ENCODE measurements at regions not wholly inside any gene's neighbourhood (a gene's known extent, or its start where the extent isn't known, plus 50 kb on each side); places are given as distances from the start of the nearest gene placed in this dataset.
"Not testable (repeated sequence)": the region's sequence is repeated elsewhere in the genome, so short reads cannot be mapped to it uniquely, and the experiment has no call there.

DNA sequence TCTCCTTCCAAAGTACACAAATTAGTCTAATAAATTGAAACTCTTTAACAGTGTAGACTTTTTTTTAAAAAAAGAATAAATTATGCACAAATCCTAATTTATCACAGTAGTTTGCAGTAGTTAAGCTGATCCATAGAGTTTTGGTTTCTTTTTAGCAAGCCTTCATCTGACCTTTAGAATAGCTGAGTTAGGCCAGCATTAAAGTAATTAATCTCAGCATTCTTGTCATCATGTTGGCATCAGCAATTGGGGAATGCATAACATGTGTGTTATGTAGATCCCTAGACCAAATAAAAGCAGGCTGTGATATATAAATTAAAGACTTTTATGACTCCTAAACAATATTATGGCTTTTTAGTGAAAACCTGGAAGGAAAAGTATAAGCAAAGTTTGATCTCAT lies 426.5 kb upstream of the PABPC4L start:
- Histone ChIP-seq H3K27me3 (replicated peaks; ENCODE audit: insufficient read depth) (no peaks in the 10 kb centered on the region), H3K36me3 (no peaks in the 10 kb centered on the region), H3K27ac (no peak overlapping the region), H3K4me3 (no peak overlapping the region), H3K4me1 (ENCODE audit: control insufficient read depth in 1 of 2, low read depth in 2 of 2) (peaks cover 3 to 15% of the 10 kb centered on the region in 2 donors), H3K9me3 (no peaks in the 10 kb centered on the region)
- TF ChIP-seq, protein P1, sequence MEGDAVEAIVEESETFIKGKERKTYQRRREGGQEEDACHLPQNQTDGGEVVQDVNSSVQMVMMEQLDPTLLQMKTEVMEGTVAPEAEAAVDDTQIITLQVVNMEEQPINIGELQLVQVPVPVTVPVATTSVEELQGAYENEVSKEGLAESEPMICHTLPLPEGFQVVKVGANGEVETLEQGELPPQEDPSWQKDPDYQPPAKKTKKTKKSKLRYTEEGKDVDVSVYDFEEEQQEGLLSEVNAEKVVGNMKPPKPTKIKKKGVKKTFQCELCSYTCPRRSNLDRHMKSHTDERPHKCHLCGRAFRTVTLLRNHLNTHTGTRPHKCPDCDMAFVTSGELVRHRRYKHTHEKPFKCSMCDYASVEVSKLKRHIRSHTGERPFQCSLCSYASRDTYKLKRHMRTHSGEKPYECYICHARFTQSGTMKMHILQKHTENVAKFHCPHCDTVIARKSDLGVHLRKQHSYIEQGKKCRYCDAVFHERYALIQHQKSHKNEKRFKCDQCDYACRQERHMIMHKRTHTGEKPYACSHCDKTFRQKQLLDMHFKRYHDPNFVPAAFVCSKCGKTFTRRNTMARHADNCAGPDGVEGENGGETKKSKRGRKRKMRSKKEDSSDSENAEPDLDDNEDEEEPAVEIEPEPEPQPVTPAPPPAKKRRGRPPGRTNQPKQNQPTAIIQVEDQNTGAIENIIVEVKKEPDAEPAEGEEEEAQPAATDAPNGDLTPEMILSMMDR (IDR thresholded peaks at IDR 0.05): no peak
- DNase-seq (ENCODE audit: low spot score) (no peak), ATAC-seq (ENCODE audit: insufficient number of reproducible peaks, low FRiP score, low read depth) (no peak)

DNA sequence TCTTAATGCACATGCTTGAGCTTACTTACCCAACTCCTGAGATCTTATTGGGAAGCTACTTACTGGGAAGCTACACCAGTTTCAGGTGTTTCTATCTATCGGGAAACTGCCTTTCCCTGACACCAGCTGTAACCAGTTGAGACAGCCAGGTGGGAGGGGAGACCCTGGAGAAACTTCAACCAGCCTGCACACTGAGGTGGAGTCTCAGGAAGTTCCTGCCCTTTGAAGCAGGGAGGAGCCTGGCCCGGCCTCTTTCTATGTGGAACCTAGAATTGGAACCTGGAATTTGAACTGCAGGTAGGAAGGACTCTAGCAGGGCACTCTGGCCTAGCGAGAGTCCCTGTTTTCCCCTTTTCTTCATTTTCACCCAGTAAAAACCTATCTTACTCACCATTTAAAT lies 425.8 kb upstream of the PABPC4L start:
- no peak overlapping the region for H3K27ac ChIP-seq
- no peaks in the 10 kb centered on the region for H3K27me3 ChIP-seq (replicated peaks; ENCODE audit: insufficient read depth)
- TF ChIP-seq, protein P1 (IDR thresholded peaks at IDR 0.05): no peak
- peaks cover 3 to 15% of the 10 kb centered on the region in 2 donors for H3K4me1 ChIP-seq (ENCODE audit: control insufficient read depth in 1 of 2, low read depth in 2 of 2)
- H3K4me3 ChIP-seq: no peak overlapping the region
- no peaks in the 10 kb centered on the region for H3K9me3 ChIP-seq
- ATAC-seq (ENCODE audit: insufficient number of reproducible peaks, low FRiP score, low read depth) (no peak), DNase-seq (ENCODE audit: low spot score) (no peak)
- H3K36me3 ChIP-seq: no peaks in the 10 kb centered on the region

DNA sequence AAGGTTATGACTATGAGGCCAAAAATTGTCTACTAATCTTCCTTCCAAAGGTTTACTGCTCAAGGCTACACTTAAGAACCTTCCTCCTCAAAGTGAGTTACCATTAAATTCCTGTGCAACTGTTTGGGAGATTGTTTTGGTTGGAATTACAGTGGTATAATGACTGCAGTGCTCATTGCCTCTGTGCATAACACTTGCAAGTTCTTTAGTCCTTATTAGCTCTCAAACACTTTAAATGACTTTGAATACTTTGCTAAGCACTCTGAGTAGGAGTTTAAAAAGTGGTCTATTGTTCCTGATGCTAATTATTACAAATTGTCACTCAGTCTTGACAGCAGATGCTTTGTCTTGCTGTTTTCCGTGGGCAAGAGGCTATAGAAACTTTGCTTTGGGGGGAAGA lies 422.8 kb upstream of the PABPC4L start:
- DNase-seq (ENCODE audit: low spot score): no peak
- TF ChIP-seq, protein P1 (IDR thresholded peaks at IDR 0.05): no peak
- Histone ChIP-seq H3K27me3 (replicated peaks; ENCODE audit: insufficient read depth) (no peaks in the 10 kb centered on the region), H3K27ac (no peak overlapping the region), H3K9me3 (no peaks in the 10 kb centered on the region), H3K36me3 (no peaks in the 10 kb centered on the region), H3K4me3 (no peak overlapping the region), H3K4me1 (ENCODE audit: control insufficient read depth in 1 of 2, low read depth in 2 of 2) (peaks cover 3 to 15% of the 10 kb centered on the region in 2 donors)
- no peak for ATAC-seq (ENCODE audit: insufficient number of reproducible peaks, low FRiP score, low read depth)

DNA sequence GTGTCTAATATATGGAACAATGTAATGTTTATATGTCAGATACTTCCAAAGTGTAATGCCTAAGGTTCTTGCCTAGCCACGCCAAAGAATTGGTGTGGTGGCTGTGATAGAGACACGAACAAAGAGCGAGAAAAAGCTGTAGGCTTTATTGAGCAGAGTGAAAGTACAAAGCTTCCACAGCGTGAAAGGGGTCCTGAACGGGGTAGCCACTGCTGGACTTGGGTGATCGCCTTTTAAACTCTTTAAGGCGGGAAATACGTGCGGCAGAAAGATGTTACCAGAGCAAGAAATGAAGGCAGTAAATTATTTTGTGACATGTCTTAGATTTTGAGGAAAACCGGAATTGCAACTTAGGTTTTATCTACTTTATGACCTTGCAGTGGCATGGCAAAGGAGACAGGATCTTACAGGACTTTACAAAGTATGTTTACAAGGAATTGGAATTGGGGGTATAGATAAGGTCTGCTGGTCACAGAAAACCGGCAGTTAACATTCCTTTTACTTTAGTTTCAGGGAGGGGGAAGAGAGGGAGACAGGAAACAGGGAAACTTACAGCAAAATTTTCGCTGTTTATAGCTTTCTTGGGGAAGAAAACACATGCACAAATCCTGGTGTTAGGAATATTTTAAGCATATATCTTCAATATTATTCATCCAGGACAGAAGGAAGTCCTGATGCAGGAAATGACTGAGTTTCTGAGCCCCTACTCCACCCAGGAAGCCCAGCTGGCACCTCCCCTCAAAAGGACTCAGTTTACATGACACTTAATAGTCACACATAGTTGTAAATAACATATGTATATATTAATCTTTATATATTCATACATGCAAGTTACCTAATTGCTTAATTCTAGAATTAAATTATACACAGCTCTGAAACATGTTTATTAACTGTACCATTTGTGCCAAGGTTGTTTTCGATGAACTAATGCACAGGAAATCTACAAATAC lies 421.3 kb upstream of the PABPC4L start:
- not testable (repeated sequence) for ATAC-seq (ENCODE audit: insufficient number of reproducible peaks, low FRiP score, low read depth); H3K27ac ChIP-seq; H3K27me3 ChIP-seq (replicated peaks; ENCODE audit: insufficient read depth); DNase-seq (ENCODE audit: low spot score); H3K9me3 ChIP-seq; H3K4me3 ChIP-seq; H3K36me3 ChIP-seq; H3K4me1 ChIP-seq (ENCODE audit: control insufficient read depth in 1 of 2, low read depth in 2 of 2)

DNA sequence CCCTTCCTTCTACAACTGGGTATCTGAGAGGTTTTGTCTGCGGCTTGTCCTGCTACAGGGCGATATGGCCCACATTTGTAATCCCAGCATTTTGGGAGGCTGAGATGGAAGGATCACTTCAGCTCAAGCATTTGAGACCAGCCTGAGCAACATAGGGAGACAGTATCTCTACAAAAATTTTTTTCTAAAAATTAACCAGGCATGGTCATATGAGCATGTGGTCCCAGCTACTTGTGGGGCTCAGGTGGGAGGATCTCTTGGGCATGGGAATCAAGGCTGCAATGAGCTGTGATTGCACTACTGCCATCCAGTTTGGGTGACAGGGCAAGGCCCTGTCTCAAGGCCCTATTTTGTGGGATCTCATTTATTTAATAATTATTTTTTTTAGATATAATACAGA lies 420.6 kb upstream of the PABPC4L start:
- Histone ChIP-seq H3K27me3 (replicated peaks; ENCODE audit: insufficient read depth) (no peaks in the 10 kb centered on the region), H3K36me3 (no peaks in the 10 kb centered on the region), H3K27ac (peak overlapping the region in 1 of 2 donors; percentile 34), H3K9me3 (no peaks in the 10 kb centered on the region), H3K4me3 (no peak overlapping the region), H3K4me1 (ENCODE audit: control insufficient read depth in 1 of 2, low read depth in 2 of 2) (no peaks in the 10 kb centered on the region)
- TF ChIP-seq, protein P1 (IDR thresholded peaks at IDR 0.05): no peak
- DNase-seq (ENCODE audit: low spot score): no peak
- no peak for ATAC-seq (ENCODE audit: insufficient number of reproducible peaks, low FRiP score, low read depth)

DNA sequence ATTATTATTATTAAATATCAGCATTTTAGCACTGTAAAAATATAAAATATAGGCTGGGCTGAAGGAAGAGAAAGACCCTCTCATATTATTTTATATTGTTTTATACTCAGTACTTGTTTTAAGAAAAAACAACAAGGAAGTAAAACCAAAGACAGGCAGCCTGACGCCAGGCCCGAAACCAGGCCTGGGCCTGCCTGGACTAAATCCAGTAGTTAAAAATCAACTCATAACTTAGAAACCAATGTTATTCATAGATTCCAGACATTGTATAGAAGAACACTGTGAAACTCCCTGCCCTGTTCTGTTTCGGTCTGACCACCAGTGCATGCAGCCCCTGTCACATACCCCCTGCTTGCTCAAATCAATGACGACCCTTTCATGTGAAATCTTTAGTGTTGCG lies 420.1 kb upstream of the PABPC4L start:
- peak overlapping the region in 1 of 2 donors; percentile 34 for H3K27ac ChIP-seq
- not testable (repeated sequence) for DNase-seq (ENCODE audit: low spot score); H3K36me3 ChIP-seq; H3K4me3 ChIP-seq; H3K4me1 ChIP-seq (ENCODE audit: control insufficient read depth in 1 of 2, low read depth in 2 of 2); H3K9me3 ChIP-seq; H3K27me3 ChIP-seq (replicated peaks; ENCODE audit: insufficient read depth); ATAC-seq (ENCODE audit: insufficient number of reproducible peaks, low FRiP score, low read depth)
